ENCODE measurements at regions not wholly inside any gene's neighbourhood (a gene's known extent, or its start where the extent isn't known, plus 50 kb on each side); places are given as distances from the start of the nearest gene placed in this dataset.

DNA sequence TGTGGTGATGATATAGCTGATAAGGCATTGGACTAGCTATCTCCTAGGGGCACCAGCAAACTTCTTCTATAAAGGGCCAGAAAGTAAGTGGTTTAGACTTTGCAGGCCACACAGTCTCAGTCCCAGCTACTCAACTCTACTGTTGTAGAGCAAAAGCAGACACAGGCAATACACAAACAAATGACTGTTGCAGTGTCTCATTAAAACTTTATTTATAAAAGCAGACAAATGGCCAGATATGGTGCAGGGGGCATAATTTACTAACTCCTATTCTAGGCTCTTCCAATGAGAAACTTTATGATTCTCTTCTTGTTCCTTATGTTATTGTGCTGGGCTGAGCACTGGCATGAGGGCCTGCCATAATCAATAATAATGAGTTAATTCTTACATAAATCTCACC lies 176.8 kb upstream of the POU3F1 start:
- Histone ChIP-seq H3K4me3 (no peak overlapping the region), H3K27ac (ENCODE audit: low read depth) (no peak overlapping the region), H3K79me2 (replicated peaks; ENCODE audit: insufficient read depth) (no peaks in the 10 kb centered on the region), H3K27me3 (ENCODE audit: insufficient read depth) (peaks cover 32% of the 10 kb centered on the region), H3K36me3 (ENCODE audit: insufficient read depth) (no peaks in the 10 kb centered on the region), H3F3A (replicated peaks; ENCODE audit: low read depth) (no peaks in the 10 kb centered on the region; the same call in 1 of the 2 replicates), H4K20me1 (replicated peaks; ENCODE audit: insufficient read depth) (no peaks in the 10 kb centered on the region), H2AFZ (no peak overlapping the region), H3K9me2 (ENCODE audit: insufficient read depth) (no peaks in the 10 kb centered on the region; the same call in 1 of the 2 replicates), H3K4me2 (no peak overlapping the region), H3K4me1 (ENCODE audit: insufficient read depth) (peaks cover 45% of the 10 kb centered on the region)
- TF ChIP-seq, protein P1, sequence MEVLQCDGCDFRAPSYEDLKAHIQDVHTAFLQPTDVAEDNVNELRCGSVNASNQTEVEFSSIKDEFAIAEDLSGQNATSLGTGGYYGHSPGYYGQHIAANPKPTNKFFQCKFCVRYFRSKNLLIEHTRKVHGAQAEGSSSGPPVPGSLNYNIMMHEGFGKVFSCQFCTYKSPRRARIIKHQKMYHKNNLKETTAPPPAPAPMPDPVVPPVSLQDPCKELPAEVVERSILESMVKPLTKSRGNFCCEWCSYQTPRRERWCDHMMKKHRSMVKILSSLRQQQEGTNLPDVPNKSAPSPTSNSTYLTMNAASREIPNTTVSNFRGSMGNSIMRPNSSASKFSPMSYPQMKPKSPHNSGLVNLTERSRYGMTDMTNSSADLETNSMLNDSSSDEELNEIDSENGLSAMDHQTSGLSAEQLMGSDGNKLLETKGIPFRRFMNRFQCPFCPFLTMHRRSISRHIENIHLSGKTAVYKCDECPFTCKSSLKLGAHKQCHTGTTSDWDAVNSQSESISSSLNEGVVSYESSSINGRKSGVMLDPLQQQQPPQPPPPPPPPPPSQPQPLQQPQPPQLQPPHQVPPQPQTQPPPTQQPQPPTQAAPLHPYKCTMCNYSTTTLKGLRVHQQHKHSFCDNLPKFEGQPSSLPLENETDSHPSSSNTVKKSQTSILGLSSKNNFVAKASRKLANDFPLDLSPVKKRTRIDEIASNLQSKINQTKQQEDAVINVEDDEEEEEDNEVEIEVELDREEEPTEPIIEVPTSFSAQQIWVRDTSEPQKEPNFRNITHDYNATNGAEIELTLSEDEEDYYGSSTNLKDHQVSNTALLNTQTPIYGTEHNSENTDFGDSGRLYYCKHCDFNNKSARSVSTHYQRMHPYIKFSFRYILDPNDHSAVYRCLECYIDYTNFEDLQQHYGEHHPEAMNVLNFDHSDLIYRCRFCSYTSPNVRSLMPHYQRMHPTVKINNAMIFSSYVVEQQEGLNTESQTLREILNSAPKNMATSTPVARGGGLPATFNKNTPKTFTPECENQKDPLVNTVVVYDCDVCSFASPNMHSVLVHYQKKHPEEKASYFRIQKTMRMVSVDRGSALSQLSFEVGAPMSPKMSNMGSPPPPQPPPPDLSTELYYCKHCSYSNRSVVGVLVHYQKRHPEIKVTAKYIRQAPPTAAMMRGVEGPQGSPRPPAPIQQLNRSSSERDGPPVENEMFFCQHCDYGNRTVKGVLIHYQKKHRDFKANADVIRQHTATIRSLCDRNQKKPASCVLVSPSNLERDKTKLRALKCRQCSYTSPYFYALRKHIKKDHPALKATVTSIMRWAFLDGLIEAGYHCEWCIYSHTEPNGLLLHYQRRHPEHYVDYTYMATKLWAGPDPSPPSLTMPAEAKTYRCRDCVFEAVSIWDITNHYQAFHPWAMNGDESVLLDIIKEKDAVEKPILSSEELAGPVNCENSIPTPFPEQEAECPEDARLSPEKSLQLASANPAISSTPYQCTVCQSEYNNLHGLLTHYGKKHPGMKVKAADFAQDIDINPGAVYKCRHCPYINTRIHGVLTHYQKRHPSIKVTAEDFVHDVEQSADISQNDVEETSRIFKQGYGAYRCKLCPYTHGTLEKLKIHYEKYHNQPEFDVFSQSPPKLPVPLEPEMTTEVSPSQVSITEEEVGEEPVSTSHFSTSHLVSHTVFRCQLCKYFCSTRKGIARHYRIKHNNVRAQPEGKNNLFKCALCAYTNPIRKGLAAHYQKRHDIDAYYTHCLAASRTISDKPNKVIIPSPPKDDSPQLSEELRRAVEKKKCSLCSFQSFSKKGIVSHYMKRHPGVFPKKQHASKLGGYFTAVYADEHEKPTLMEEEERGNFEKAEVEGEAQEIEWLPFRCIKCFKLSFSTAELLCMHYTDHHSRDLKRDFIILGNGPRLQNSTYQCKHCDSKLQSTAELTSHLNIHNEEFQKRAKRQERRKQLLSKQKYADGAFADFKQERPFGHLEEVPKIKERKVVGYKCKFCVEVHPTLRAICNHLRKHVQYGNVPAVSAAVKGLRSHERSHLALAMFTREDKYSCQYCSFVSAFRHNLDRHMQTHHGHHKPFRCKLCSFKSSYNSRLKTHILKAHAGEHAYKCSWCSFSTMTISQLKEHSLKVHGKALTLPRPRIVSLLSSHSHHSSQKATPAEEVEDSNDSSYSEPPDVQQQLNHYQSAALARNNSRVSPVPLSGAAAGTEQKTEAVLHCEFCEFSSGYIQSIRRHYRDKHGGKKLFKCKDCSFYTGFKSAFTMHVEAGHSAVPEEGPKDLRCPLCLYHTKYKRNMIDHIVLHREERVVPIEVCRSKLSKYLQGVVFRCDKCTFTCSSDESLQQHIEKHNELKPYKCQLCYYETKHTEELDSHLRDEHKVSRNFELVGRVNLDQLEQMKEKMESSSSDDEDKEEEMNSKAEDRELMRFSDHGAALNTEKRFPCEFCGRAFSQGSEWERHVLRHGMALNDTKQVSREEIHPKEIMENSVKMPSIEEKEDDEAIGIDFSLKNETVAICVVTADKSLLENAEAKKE (CRISPR knock-in tag; IDR thresholded peaks at IDR 0.05): no peak
- TF ChIP-seq CREB1 (CRISPR knock-in tag; IDR thresholded peaks at IDR 0.05; ENCODE audit: low read depth): no peak
- no peak for TF ChIP-seq REST (IDR thresholded peaks at IDR 0.05; ENCODE audit: unreplicated experiment)
- TF ChIP-seq, protein P2, sequence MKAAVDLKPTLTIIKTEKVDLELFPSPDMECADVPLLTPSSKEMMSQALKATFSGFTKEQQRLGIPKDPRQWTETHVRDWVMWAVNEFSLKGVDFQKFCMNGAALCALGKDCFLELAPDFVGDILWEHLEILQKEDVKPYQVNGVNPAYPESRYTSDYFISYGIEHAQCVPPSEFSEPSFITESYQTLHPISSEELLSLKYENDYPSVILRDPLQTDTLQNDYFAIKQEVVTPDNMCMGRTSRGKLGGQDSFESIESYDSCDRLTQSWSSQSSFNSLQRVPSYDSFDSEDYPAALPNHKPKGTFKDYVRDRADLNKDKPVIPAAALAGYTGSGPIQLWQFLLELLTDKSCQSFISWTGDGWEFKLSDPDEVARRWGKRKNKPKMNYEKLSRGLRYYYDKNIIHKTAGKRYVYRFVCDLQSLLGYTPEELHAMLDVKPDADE (IDR thresholded peaks at IDR 0.05): no peak
- no peak for TF ChIP-seq JUNB (IDR thresholded peaks at IDR 0.05; ENCODE audit: unreplicated experiment)
- no peak for TF ChIP-seq EZH2 (IDR thresholded peaks at IDR 0.05; ENCODE audit: low read depth, unreplicated experiment)
- no peak for TF ChIP-seq ZNF114 (CRISPR knock-in tag; IDR thresholded peaks at IDR 0.05)
- no peak for TF ChIP-seq EZH2phosphoT487 (IDR thresholded peaks at IDR 0.05; ENCODE audit: unreplicated experiment)
- TF ChIP-seq ZNF331 (CRISPR knock-in tag; IDR thresholded peaks at IDR 0.05; ENCODE audit: low read depth): no peak
- TF ChIP-seq CTCF (conservative IDR thresholded peaks at IDR 0.05; ENCODE audit: low read depth in 2 of 2): no peak
- TF ChIP-seq NANOG (IDR thresholded peaks at IDR 0.05; ENCODE audit: borderline replicate concordance): no peak
- TF ChIP-seq POLR2AphosphoS5 (IDR thresholded peaks at IDR 0.05; ENCODE audit: low read depth): no peak
- DNase-seq (ENCODE audit: low spot score) (no peak), ATAC-seq (no peak)
- peaks cover 40% of the 10 kb centered on the region for H3K4me1 Mint-ChIP-seq
- H3K27ac Mint-ChIP-seq: no peak overlapping the region
- H3K4me3 Mint-ChIP-seq: no peak overlapping the region
- peaks cover 11% of the 10 kb centered on the region for H3K27me3 Mint-ChIP-seq (ENCODE audit: insufficient read depth, low read depth, poor library complexity)
- peaks cover 8% of the 10 kb centered on the region for H3K36me3 Mint-ChIP-seq (ENCODE audit: low read depth)
- H3K9me3 Mint-ChIP-seq: peaks cover 15% of the 10 kb centered on the region

Data from GM23338 (cell line).